Suppressor macrophage (primary cell): ENCODE measurements at regions not wholly inside any gene's neighbourhood (a gene's known extent, or its start where the extent isn't known, plus 50 kb on each side); places are given as distances from the start of the nearest gene placed in this dataset.
"Not testable (repeated sequence)": the region's sequence is repeated elsewhere in the genome, so short reads cannot be mapped to it uniquely, and the experiment has no call there.

ENCODE experiments used
- DNase-seq, 4 experiments: peaks; one replicate each; pipeline ENCODE4 v3.0.0-alpha.2; 2020 to 2022

GRCh38 chr9:78985084-78985738 is 586.6 kb upstream of the TLE4 start:
- DNase-seq, result no peak

GRCh38 chr9:78986446-78986845 is 585.3 kb upstream of the TLE4 start:
- DNase-seq, result no peak

- DNase-seq, result no peak
Observed at GRCh38 chr9:78989031-78989658, 582.6 kb upstream of the TLE4 start.

- no peak for DNase-seq
Observed at GRCh38 chr9:78994471-78994870, 577.3 kb upstream of the TLE4 start.

- DNase-seq, result not testable (repeated sequence)
Observed at GRCh38 chr9:78994974-78995373, 576.8 kb upstream of the TLE4 start.

- DNase-seq, result no peak
Observed at GRCh38 chr9:78997296-78997695, 574.5 kb upstream of the TLE4 start.

GRCh38 chr9:79000230-79001002 is 571.3 kb upstream of the TLE4 start:
- no peak for DNase-seq

GRCh38 chr9:79001012-79001411 is 570.8 kb upstream of the TLE4 start:
- no peak for DNase-seq

GRCh38 chr9:79003514-79003913 is 568.3 kb upstream of the TLE4 start:
- DNase-seq, result no peak

- DNase-seq, result no peak
Observed at GRCh38 chr9:79004032-79004431, 567.7 kb upstream of the TLE4 start.

GRCh38 chr9:79006546-79006945 is 565.2 kb upstream of the TLE4 start:
- no peak for DNase-seq

GRCh38 chr9:79007701-79008483 is 563.9 kb upstream of the TLE4 start:
- DNase-seq, result no peak

GRCh38 chr9:79008916-79009315 is 562.8 kb upstream of the TLE4 start:
- no peak for DNase-seq

- no peak for DNase-seq
Observed at GRCh38 chr9:79011461-79011860, 560.3 kb upstream of the TLE4 start.

- no peak for DNase-seq
Observed at GRCh38 chr9:79012561-79012960, 559.2 kb upstream of the TLE4 start.

- DNase-seq, result no peak
Observed at GRCh38 chr9:79013715-79014610, 557.8 kb upstream of the TLE4 start.

- no peak for DNase-seq
Observed at GRCh38 chr9:79014929-79015699, 556.7 kb upstream of the TLE4 start.

- no peak for DNase-seq
Observed at GRCh38 chr9:79015951-79016350, 555.8 kb upstream of the TLE4 start.

GRCh38 chr9:79020276-79020675 is 551.5 kb upstream of the TLE4 start:
- DNase-seq, result no peak

GRCh38 chr9:79021084-79021483 is 550.7 kb upstream of the TLE4 start:
- no peak for DNase-seq

GRCh38 chr9:79023134-79023580 is 548.6 kb upstream of the TLE4 start:
- no peak for DNase-seq
